Testis (tissue), 2 donors: ENCODE measurements at regions not wholly inside any gene's neighbourhood (a gene's known extent, or its start where the extent isn't known, plus 50 kb on each side); places are given as distances from the start of the nearest gene placed in this dataset.

ENCODE experiments used
- DNase-seq: peaks from one replicate; pipeline ENCODE4 v3.0.0-alpha.2; 2019
- H3K27ac ChIP-seq, 2 donors: fragments of 200-600 bp; sonication (generic); one replicate each; pipeline ENCODE4 v1.5.1; 2019
- H3K27me3 ChIP-seq: fragments of 200-600 bp; sonication (generic); one replicate; pipeline ENCODE4 v1.5.1; 2019
- H3K36me3 ChIP-seq: fragments of 200-600 bp; sonication (generic); one replicate; pipeline ENCODE4 v1.5.1; 2017; ENCODE audit warnings: low read depth; ENCODE audit errors: missing control alignments
- H3K4me1 ChIP-seq: fragments of 200-600 bp; sonication (generic); one replicate; pipeline ENCODE4 v1.5.1; 2019
- H3K4me3 ChIP-seq, 2 donors: fragments of 200-600 bp; sonication (generic); one replicate each; pipeline ENCODE4 v1.5.1; 2017 to 2019
- H3K9me3 ChIP-seq: fragments of 200-600 bp; sonication (generic); one replicate; pipeline ENCODE4 v1.5.1; 2017
- CTCF ChIP-seq, 3 experiments: fragments of 450-650 bp in 2 of 3; fragments of 200-600 bp in 1 of 3; sonication (generic) in 1 of 3; IDR thresholded peaks; one replicate each; pipeline ENCODE4 v1.5.1; 2016 to 2019; ENCODE audit warnings: antibody characterized with exemption in 3 of 3, mild to moderate bottlenecking in 2 of 3, moderate library complexity in 1 of 3
- POLR2A ChIP-seq: fragments of 450-650 bp; IDR thresholded peaks from one replicate; pipeline ENCODE4 v1.6.1; 2017; ENCODE audit warnings: antibody characterized with exemption, mild to moderate bottlenecking, moderate library complexity
- WGBS, 2 donors: methylation state at CpG; one replicate each; pipeline ENCODE4 v1.1.5; 2018; 5-methylcytosine and 5-hydroxymethylcytosine counted together
- intact Hi-C: fragments of 100-400 bp; cut with DNase I; formaldehyde crosslinking; loops from one replicate; pipeline ENCODE4 v1.15.1; 2023; ENCODE audit warnings: low total_unique reads

- no peak for TF ChIP-seq POLR2A
- no peak for TF ChIP-seq CTCF (IDR thresholded peaks at IDR 0.05)
- Histone ChIP-seq H3K4me3 (no peak overlapping the region), H3K27me3 (no peaks in the 10 kb centered on the region), H3K36me3 (no peaks in the 10 kb centered on the region), H3K27ac (no peak overlapping the region), H3K9me3 (no peaks in the 10 kb centered on the region), H3K4me1 (no peaks in the 10 kb centered on the region)
- DNase-seq: no peak
- 87 to 92% methylated on average over 10 of the region's 10 CpGs for WGBS, 2 donors
- intact Hi-C loops: no loop called here
Observed at GRCh38 chr6:165793287-165793825, 130.3 kb upstream of the PDE10A start.

- H3K36me3 ChIP-seq: no peaks in the 10 kb centered on the region
- H3K9me3 ChIP-seq: no peaks in the 10 kb centered on the region
- intact Hi-C loops: no loop called here
- no peak overlapping the region for H3K27ac ChIP-seq
- H3K4me3 ChIP-seq: no peak overlapping the region
- no peaks in the 10 kb centered on the region for H3K27me3 ChIP-seq
- WGBS, 2 donors: 92 to 95% methylated on average over 15 to 24 of the region's 24 CpGs
- DNase-seq: no peak
- no peaks in the 10 kb centered on the region for H3K4me1 ChIP-seq
- TF ChIP-seq CTCF (IDR thresholded peaks at IDR 0.05) (no peak), POLR2A (no peak)
Observed at GRCh38 chr6:165791876-165792437, 128.9 kb upstream of the PDE10A start.

GRCh38 chr6:165791306-165791705, 128.3 kb upstream of the PDE10A start:
- WGBS, 2 donors: 89 to 92% methylated on average over 9 of the region's 9 CpGs
- no peaks in the 10 kb centered on the region for H3K36me3 ChIP-seq
- no peak overlapping the region for H3K4me3 ChIP-seq
- TF ChIP-seq CTCF (IDR thresholded peaks at IDR 0.05): no peak
- no peak for TF ChIP-seq POLR2A
- intact Hi-C loops: no loop called here
- no peaks in the 10 kb centered on the region for H3K9me3 ChIP-seq
- no peaks in the 10 kb centered on the region for H3K4me1 ChIP-seq
- no peaks in the 10 kb centered on the region for H3K27me3 ChIP-seq
- DNase-seq: no peak
- H3K27ac ChIP-seq: no peak overlapping the region

- H3K4me1 ChIP-seq: no peaks in the 10 kb centered on the region
- intact Hi-C loops: no loop called here
- no peaks in the 10 kb centered on the region for H3K9me3 ChIP-seq
- no peaks in the 10 kb centered on the region for H3K27me3 ChIP-seq
- no peak for DNase-seq
- TF ChIP-seq POLR2A: no peak
- TF ChIP-seq CTCF (IDR thresholded peaks at IDR 0.05): no peak
- no peak overlapping the region for H3K27ac ChIP-seq
- H3K36me3 ChIP-seq: no peaks in the 10 kb centered on the region
- 62 to 80% methylated on average over 3 of the region's 3 CpGs for WGBS, 2 donors
- H3K4me3 ChIP-seq: no peak overlapping the region
Observed at GRCh38 chr6:165782812-165783211, 119.8 kb upstream of the PDE10A start.

GRCh38 chr6:165782134-165782533, 119.1 kb upstream of the PDE10A start:
- Histone ChIP-seq H3K36me3 (no peaks in the 10 kb centered on the region), H3K9me3 (no peaks in the 10 kb centered on the region), H3K27ac (no peak overlapping the region), H3K27me3 (no peaks in the 10 kb centered on the region), H3K4me1 (no peaks in the 10 kb centered on the region), H3K4me3 (no peak overlapping the region)
- no peak for TF ChIP-seq POLR2A
- no peak for DNase-seq
- 35 to 63% methylated on average over 8 of the region's 8 CpGs for WGBS, 2 donors
- intact Hi-C loops: no loop called here
